ENCODE measurements at regions not wholly inside any gene's neighbourhood (a gene's known extent, or its start where the extent isn't known, plus 50 kb on each side); places are given as distances from the start of the nearest gene placed in this dataset.

DNA sequence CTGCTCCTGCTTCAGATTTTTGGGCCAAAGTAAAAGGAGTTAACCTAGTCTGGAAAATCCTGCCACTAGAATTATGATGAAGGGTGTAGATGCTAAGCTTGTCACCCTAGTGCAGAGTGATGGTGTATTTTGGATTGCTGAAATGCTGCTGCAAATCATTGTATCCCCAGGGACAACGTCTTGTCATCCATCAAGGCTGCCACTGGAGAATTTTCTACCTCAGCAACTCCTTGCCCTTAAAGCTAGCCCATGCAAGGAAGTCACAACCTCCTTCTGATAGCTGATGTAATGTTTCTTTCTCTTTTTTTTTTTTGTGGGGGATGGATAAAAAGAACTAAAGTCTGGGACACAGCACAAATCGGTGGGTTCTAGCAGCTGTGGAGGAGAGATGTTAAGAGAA, 139.4 kb upstream of the FRMD6 start (continued):
- TF ChIP-seq KLF17 (tag by site-specific recombination; IDR thresholded peaks at IDR 0.05) (no peak), ZNF426 (tag by site-specific recombination; IDR thresholded peaks at IDR 0.05) (no peak), ZNF530 (tag by site-specific recombination; IDR thresholded peaks at IDR 0.05; ENCODE audit: low read depth) (no peak), INSM2 (tag by site-specific recombination; IDR thresholded peaks at IDR 0.05) (no peak)

DNA sequence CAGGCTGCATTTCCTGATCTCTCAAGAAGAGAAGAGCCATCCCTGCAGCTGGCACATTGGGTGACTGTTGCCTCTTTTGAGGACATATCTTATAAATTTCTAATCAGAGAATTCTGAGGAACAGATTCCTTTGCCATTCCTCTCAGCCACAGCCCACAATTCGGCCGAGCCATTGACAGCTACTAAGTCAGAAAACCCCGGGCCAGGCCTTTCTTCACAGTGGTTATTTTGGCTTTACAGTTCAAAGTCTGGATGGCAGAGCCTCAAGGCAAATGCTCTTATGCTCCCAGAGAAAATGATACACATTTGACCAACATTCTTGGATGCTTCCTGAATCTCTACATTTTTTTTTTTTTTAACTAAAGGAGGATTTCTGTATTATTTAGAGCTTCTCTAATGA, 138.4 kb upstream of the FRMD6 start:
- TF ChIP-seq PRDM4 (tag by site-specific recombination; IDR thresholded peaks at IDR 0.05), result no peak
- no peak for TF ChIP-seq ZNF530 (tag by site-specific recombination; IDR thresholded peaks at IDR 0.05; ENCODE audit: low read depth)
- TF ChIP-seq ZBTB1 (tag by site-specific recombination; IDR thresholded peaks at IDR 0.05), result no peak
- TF ChIP-seq ZNF433 (tag by site-specific recombination; IDR thresholded peaks at IDR 0.05; ENCODE audit: low read depth), result no peak
- TF ChIP-seq ZNF610 (tag by site-specific recombination; IDR thresholded peaks at IDR 0.05; ENCODE audit: borderline replicate concordance), result no peak
- no peak for TF ChIP-seq MYNN (tag by site-specific recombination; IDR thresholded peaks at IDR 0.05; ENCODE audit: borderline replicate concordance)
- TF ChIP-seq ZNF571 (tag by site-specific recombination; IDR thresholded peaks at IDR 0.05), result no peak
- no peak for TF ChIP-seq ZIC2 (tag by site-specific recombination; IDR thresholded peaks at IDR 0.05)
- no peak for TF ChIP-seq ZNF37A (tag by site-specific recombination; IDR thresholded peaks at IDR 0.05)
- TF ChIP-seq ZNF776 (tag by site-specific recombination; IDR thresholded peaks at IDR 0.05; ENCODE audit: borderline replicate concordance), result no peak
- no peak for TF ChIP-seq ZNF623 (tag by site-specific recombination; IDR thresholded peaks at IDR 0.05)
- no peak for TF ChIP-seq HOXD13 (CRISPR knock-in tag; IDR thresholded peaks at IDR 0.05; ENCODE audit: borderline replicate concordance)
- TF ChIP-seq ZNF585B (tag by site-specific recombination; IDR thresholded peaks at IDR 0.05), result no peak
- TF ChIP-seq ZNF16 (tag by site-specific recombination; IDR thresholded peaks at IDR 0.05; ENCODE audit: low read depth), result no peak
- no peak for TF ChIP-seq CTCF (tag by site-specific recombination; IDR thresholded peaks at IDR 0.05)
- TF ChIP-seq ZNF626 (tag by site-specific recombination; IDR thresholded peaks at IDR 0.05), result no peak
- no peak for TF ChIP-seq KLF1 (tag by site-specific recombination; IDR thresholded peaks at IDR 0.05)
- TF ChIP-seq ZNF211 (tag by site-specific recombination; IDR thresholded peaks at IDR 0.05; ENCODE audit: low read depth), result no peak
- no peak for TF ChIP-seq ZNF416 (tag by site-specific recombination; IDR thresholded peaks at IDR 0.05)
- no peaks in the 10 kb centered on the region for H3K36me3 ChIP-seq (ENCODE audit: control insufficient read depth in 2 of 2, insufficient read depth in 1 of 2, low read length in 2 of 2)
- ChIA-PET POLR2A (no interaction called here), CTCF (interaction anchor here (1.1 kb wide), 1 partner anchor 9 kb away, joined by 3 read pairs; no protein-coding TSS in a partner anchor)
- H3K4me3 ChIP-seq (ENCODE audit: low read depth, low read length), result no peak overlapping the region
- H3K27ac ChIP-seq (ENCODE audit: extremely low read depth, low read depth, low read length), result no peak overlapping the region
- no peaks in the 10 kb centered on the region for H3K9me3 ChIP-seq (ENCODE audit: control insufficient read depth, insufficient read depth, low read depth, low read length)
- peaks cover under 1% of the 10 kb centered on the region; the same call in 1 of the 2 replicates for H3K4me1 ChIP-seq (ENCODE audit: control insufficient read depth, insufficient read depth, low read length)
